IMR-90 (cell line): ENCODE measurements at regions not wholly inside any gene's neighbourhood (a gene's known extent, or its start where the extent isn't known, plus 50 kb on each side); places are given as distances from the start of the nearest gene placed in this dataset.

Experiments used
- ATAC-seq: fragments of 200-7000 bp; cut with Tn5 transposase; 2 replicates; pipeline ENCODE4 v1.9.1; 2020; ENCODE audit warnings: low read depth, mild to moderate bottlenecking, moderate library complexity
- BruUV-seq: library from RNA; stranded (reverse); fragments of 400-500 nt; replicated peaks from 2 replicates; lab custom pipeline; 2021; lab: Mats Ljungman, UMichigan
- CTCF ChIA-PET: fragments of 300-600 bp; formaldehyde crosslinking; extraction: SDS; loops from one replicate; lab custom pipeline; 2021; ENCODE audit warnings: antibody characterized with exemption; lab: Yijun Ruan, JAX
- POLR2A ChIA-PET: fragments of 300-600 bp; sonication (Branson Sonifier 250); formaldehyde crosslinking; loops from one replicate; lab custom pipeline; 2022; ENCODE audit warnings: antibody characterized with exemption; ENCODE audit not compliant: unreplicated experiment; lab: Charles Lee
- DNase-seq: peaks from one replicate; pipeline ENCODE4 v3.0.0; 2013
- H2AFZ ChIP-seq: replicated peaks from 2 replicates; pipeline ENCODE3; 2013; ENCODE audit warnings: low read length, mild to moderate bottlenecking; ENCODE audit not compliant: poor library complexity
- H2AK5ac ChIP-seq: 2 replicates; pipeline ENCODE4 v1.6.1; 2013; ENCODE audit warnings: low read depth, low read length, inconsistent platforms
- H2AK9ac ChIP-seq: replicated peaks from 2 replicates; pipeline ENCODE3; 2013; ENCODE audit warnings: mild to moderate bottlenecking, low read depth, low read length, moderate library complexity; ENCODE audit not compliant: poor library complexity
- H2BK120ac ChIP-seq: 2 replicates; pipeline ENCODE4 v1.6.1; 2013; ENCODE audit warnings: low read depth, low read length, inconsistent platforms
- H2BK15ac ChIP-seq: 3 replicates; pipeline ENCODE4 v1.6.1; 2013; ENCODE audit warnings: low read depth, low read length, inconsistent platforms
- H2BK20ac ChIP-seq: 2 replicates; pipeline ENCODE4 v1.6.1; 2013; ENCODE audit warnings: low read depth, mild to moderate bottlenecking, inconsistent platforms, low read length, moderate library complexity
- H2BK5ac ChIP-seq: 2 replicates; pipeline ENCODE4 v1.6.1; 2013; ENCODE audit warnings: mild to moderate bottlenecking, low read depth, low read length, inconsistent platforms; ENCODE audit not compliant: poor library complexity, severe bottlenecking
- H3K14ac ChIP-seq: replicated peaks from 2 replicates; pipeline ENCODE4 v1.6.1; 2013; ENCODE audit warnings: low read depth, low read length, inconsistent platforms
- H3K18ac ChIP-seq: 2 replicates; pipeline ENCODE4 v1.6.1; 2013; ENCODE audit warnings: low read depth, low read length, control low read depth
- H3K23ac ChIP-seq: 2 replicates; pipeline ENCODE4 v1.6.1; 2013; ENCODE audit warnings: low read depth, low read length, inconsistent platforms
- H3K27ac ChIP-seq: 2 replicates; pipeline ENCODE4 v1.5.1; 2013; ENCODE audit warnings: mild to moderate bottlenecking, control low read depth, low read length; ENCODE audit not compliant: insufficient read depth
- H3K27me3 ChIP-seq: 2 replicates; pipeline ENCODE4 v1.6.1; 2013; ENCODE audit warnings: low read length; ENCODE audit not compliant: control insufficient read depth, insufficient read depth
- H3K36me3 ChIP-seq: 2 replicates; pipeline ENCODE4 v1.6.1; 2013; ENCODE audit warnings: low read length, mixed read lengths; ENCODE audit not compliant: control insufficient read depth, insufficient read depth
- H3K4ac ChIP-seq: 2 replicates; pipeline ENCODE4 v1.6.1; 2013; ENCODE audit warnings: low read depth, low read length, inconsistent platforms
- H3K4me1 ChIP-seq: 2 replicates; pipeline ENCODE4 v1.6.1; 2013; ENCODE audit warnings: low read length, mixed read lengths; ENCODE audit not compliant: control insufficient read depth, insufficient read depth
- H3K4me2 ChIP-seq: 2 replicates; pipeline ENCODE4 v1.6.1; 2013; ENCODE audit warnings: low read depth, mild to moderate bottlenecking, control low read depth, low read length, moderate library complexity
- H3K4me3 ChIP-seq: 2 replicates; pipeline ENCODE4 v1.5.1; 2013; ENCODE audit warnings: low read depth, mild to moderate bottlenecking, control low read depth, low read length, moderate library complexity; ENCODE audit not compliant: insufficient read depth
- H3K56ac ChIP-seq: 2 replicates; pipeline ENCODE4 v1.6.1; 2013; ENCODE audit warnings: low read length, inconsistent platforms; ENCODE audit not compliant: insufficient read depth; ENCODE audit errors: extremely low read depth
- H3K79me1 ChIP-seq, 2 experiments: 2 replicates each; pipeline ENCODE4 v1.6.1; 2013; ENCODE audit warnings: low read length in 2 of 2, inconsistent platforms in 1 of 2, low read depth in 1 of 2
- H3K9ac ChIP-seq: 2 replicates; pipeline ENCODE4 v1.6.1; 2013; ENCODE audit warnings: low read depth, low read length, control low read depth
- H3K9me1 ChIP-seq: 2 replicates; pipeline ENCODE4 v1.6.1; 2013; ENCODE audit warnings: low read length, inconsistent platforms; ENCODE audit not compliant: insufficient read depth
- H3K9me3 ChIP-seq: 2 replicates; pipeline ENCODE4 v1.6.1; 2013; ENCODE audit warnings: low read length; ENCODE audit not compliant: control insufficient read depth, insufficient read depth
- H4K20me1 ChIP-seq: 2 replicates; pipeline ENCODE4 v1.6.1; 2013; ENCODE audit warnings: low read length, inconsistent platforms; ENCODE audit not compliant: insufficient read depth
- H4K5ac ChIP-seq: 2 replicates; pipeline ENCODE4 v1.6.1; 2013; ENCODE audit warnings: mild to moderate bottlenecking, low read depth, low read length, control low read depth
- H4K8ac ChIP-seq, 2 experiments: 2 replicates each; pipeline ENCODE4 v1.6.1; 2013; ENCODE audit warnings: low read depth in 2 of 2, low read length in 2 of 2, control low read depth in 1 of 2, inconsistent platforms in 1 of 2
- H4K91ac ChIP-seq: 2 replicates; pipeline ENCODE4 v1.6.1; 2013; ENCODE audit warnings: low read depth, low read length, inconsistent platforms; ENCODE audit not compliant: insufficient read depth
- CEBPB ChIP-seq: IDR thresholded peaks from 2 replicates; pipeline ENCODE4 v1.6.1; 2012; ENCODE audit warnings: low read depth, low read length, improper control_type of control experiment
- MAZ ChIP-seq: IDR thresholded peaks from 2 replicates; pipeline ENCODE4 v1.6.1; 2012; ENCODE audit warnings: low read depth, mild to moderate bottlenecking, low read length, improper control_type of control experiment, moderate library complexity, borderline replicate concordance
- MXI1 ChIP-seq: IDR thresholded peaks from 2 replicates; pipeline ENCODE4 v1.6.1; 2012; ENCODE audit warnings: low read depth, mild to moderate bottlenecking, low read length, moderate library complexity, borderline replicate concordance
- RAD21 ChIP-seq: IDR thresholded peaks from 2 replicates; pipeline ENCODE4 v1.6.1; 2012; ENCODE audit warnings: low read length, improper control_type of control experiment
- dilution Hi-C: fragments of 300-500 bp; cut with HindIII; formaldehyde crosslinking; loops from one replicate; pipeline ENCODE4 v1.14.3; 2018; ENCODE audit warnings: low sequenced_read_pairs; ENCODE audit not compliant: unreplicated experiment
- in situ Hi-C: fragments of 300-500 bp; cut with MboI; formaldehyde crosslinking; loops from 3 replicates; pipeline ENCODE4 v1.14.3; 2019; ENCODE audit warnings: low sequenced_read_pairs, inconsistent platforms, mixed read lengths
- intact Hi-C: fragments of 100-400 bp; cut with micrococcal nuclease; formaldehyde crosslinking; loops from 2 replicates; pipeline ENCODE4 v1.10.0; 2022

DNA sequence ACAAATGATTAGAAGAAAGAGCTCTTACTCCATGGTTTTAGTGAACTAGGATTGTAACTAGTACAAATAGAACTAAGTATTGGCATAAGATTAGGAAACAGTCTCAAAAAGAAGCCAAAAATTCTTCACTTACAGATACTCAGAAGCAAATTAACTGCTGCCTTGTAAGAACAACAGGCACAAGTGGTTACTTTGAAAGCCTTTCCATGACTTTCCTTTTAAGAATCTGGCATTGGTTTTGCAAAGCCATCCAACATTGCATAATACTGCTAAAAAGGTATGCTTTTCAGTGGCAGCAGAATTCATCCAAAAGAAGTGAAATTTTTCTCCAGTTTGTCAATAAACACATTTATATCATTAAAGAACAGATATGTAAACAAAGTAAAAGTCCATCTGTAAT, 126.8 kb upstream of the ODAD2 start:
- Histone ChIP-seq H4K5ac (no peak overlapping the region), H3K36me3 (no peaks in the 10 kb centered on the region), H3K23ac (no peak overlapping the region), H4K8ac (no peak overlapping the region), H3K27ac (no peak overlapping the region), H2BK15ac (no peak overlapping the region), H3K9ac (no peak overlapping the region), H2BK20ac (no peak overlapping the region), H2AK9ac (no peak overlapping the region), H3K9me3 (no peaks in the 10 kb centered on the region), H2AK5ac (no peak overlapping the region), H3K4me2 (no peak overlapping the region), H3K9me1 (0 out of 2 replicates have a peak, but pooled peaks cover 3% of the 10 kb centered on the region), H4K20me1 (no peaks in the 10 kb centered on the region), H3K79me1 (no peaks in the 10 kb centered on the region), H3K4me3 (no peak overlapping the region), H3K14ac (no peak overlapping the region), H2AFZ (no peak overlapping the region), H3K4ac (no peak overlapping the region), H2BK120ac (no peak overlapping the region), H3K56ac (no peak overlapping the region), H2BK5ac (peak overlapping the region; percentile 59), H3K27me3 (no peaks in the 10 kb centered on the region), H4K91ac (no peak overlapping the region), H3K4me1 (peaks cover 2% of the 10 kb centered on the region; the same call in 1 of the 2 replicates), H3K18ac (no peak overlapping the region)
- dilution Hi-C loops (no loop called here), intact Hi-C loops (no loop called here), in situ Hi-C loops (no loop called here)
- DNase-seq (peak; percentile 69), ATAC-seq (no peak)
- POLR2A ChIA-PET = no interaction called here
- CTCF ChIA-PET = no interaction called here
- TF ChIP-seq RAD21 (no peak), CEBPB (peak; percentile 89), MXI1 (no peak), MAZ (no peak)
- no TSS peak for BruUV-seq
